H1 (cell line): ENCODE measurements at regions not wholly inside any gene's neighbourhood (a gene's known extent, or its start where the extent isn't known, plus 50 kb on each side); places are given as distances from the start of the nearest gene placed in this dataset.

Experiments used
- CEBPB ChIP-seq: IDR thresholded peaks from 2 replicates; pipeline ENCODE4 v1.6.1; 2012; ENCODE audit warnings: low read depth, low read length

- no peak for TF ChIP-seq CEBPB
These were observed 56.6 kb upstream of the POMGNT2 start (continued) for GRCh38 chr3:43162230-43163084.
